SU-DHL-6 (cell line): ENCODE measurements at regions not wholly inside any gene's neighbourhood (a gene's known extent, or its start where the extent isn't known, plus 50 kb on each side); places are given as distances from the start of the nearest gene placed in this dataset.

Experiments
- EZH2phosphoT487 ChIP-seq: fragments of 200-600 bp; sonication (generic), shearing (Covaris generic); conservative IDR thresholded peaks from 2 replicates; pipeline ENCODE4 v1.6.1; 2018; ENCODE audit warnings: mild to moderate bottlenecking, antibody characterized with exemption, low read length, moderate library complexity, mixed read lengths
- TF ChIP-seq, protein P1 (sequence below): fragments of 200-600 bp; sonication (generic); IDR thresholded peaks from one replicate; pipeline ENCODE4 v1.5.1; 2017; ENCODE audit warnings: antibody characterized with exemption, mild to moderate bottlenecking, low read length, moderate library complexity; ENCODE audit not compliant: insufficient read depth, poor library complexity, severe bottlenecking

DNA sequence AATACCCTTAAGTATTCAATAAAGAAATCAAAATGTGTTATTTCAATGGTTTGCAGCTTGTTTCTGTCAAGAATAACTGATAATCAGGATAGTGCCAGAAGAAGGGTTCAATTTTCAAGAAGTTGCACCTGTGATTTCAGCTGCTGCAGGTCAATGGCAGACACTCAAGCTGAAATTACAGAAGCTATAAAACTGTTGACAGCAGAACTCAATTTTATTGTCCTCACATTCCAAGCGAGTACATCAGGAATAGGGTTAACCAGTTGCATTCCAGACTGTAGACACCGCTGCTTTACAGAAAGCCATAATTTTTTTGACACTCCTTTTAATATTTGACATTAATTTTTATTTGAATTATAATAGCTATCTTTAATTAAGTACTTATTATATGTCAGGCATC is 364.1 kb downstream of the CGGBP1 start:
- TF ChIP-seq, protein P1, sequence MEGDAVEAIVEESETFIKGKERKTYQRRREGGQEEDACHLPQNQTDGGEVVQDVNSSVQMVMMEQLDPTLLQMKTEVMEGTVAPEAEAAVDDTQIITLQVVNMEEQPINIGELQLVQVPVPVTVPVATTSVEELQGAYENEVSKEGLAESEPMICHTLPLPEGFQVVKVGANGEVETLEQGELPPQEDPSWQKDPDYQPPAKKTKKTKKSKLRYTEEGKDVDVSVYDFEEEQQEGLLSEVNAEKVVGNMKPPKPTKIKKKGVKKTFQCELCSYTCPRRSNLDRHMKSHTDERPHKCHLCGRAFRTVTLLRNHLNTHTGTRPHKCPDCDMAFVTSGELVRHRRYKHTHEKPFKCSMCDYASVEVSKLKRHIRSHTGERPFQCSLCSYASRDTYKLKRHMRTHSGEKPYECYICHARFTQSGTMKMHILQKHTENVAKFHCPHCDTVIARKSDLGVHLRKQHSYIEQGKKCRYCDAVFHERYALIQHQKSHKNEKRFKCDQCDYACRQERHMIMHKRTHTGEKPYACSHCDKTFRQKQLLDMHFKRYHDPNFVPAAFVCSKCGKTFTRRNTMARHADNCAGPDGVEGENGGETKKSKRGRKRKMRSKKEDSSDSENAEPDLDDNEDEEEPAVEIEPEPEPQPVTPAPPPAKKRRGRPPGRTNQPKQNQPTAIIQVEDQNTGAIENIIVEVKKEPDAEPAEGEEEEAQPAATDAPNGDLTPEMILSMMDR = no peak
- TF ChIP-seq EZH2phosphoT487 = no peak
